H1 (cell line): ENCODE measurements at regions not wholly inside any gene's neighbourhood (a gene's known extent, or its start where the extent isn't known, plus 50 kb on each side); places are given as distances from the start of the nearest gene placed in this dataset.

Experiments
- CTCF ChIA-PET: fragments of 300-600 bp; sonication (Branson Sonifier 250); formaldehyde crosslinking; loops from one replicate; lab custom pipeline; 2021; ENCODE audit not compliant: partially characterized antibody; lab: Charles Lee
- POLR2A ChIA-PET: fragments of 300-600 bp; sonication (Branson Sonifier 250); formaldehyde crosslinking; loops from one replicate; lab custom pipeline; 2021; ENCODE audit warnings: inconsistent platforms; ENCODE audit not compliant: partially characterized antibody; lab: Charles Lee
- DNase-seq, 2 experiments: peaks; one replicate each; pipeline versions ENCODE4 v3.0.0 to v3.0.0-alpha.2; 2010 to 2022; ENCODE audit warnings: low spot score in 2 of 2, low read depth in 1 of 2, mixed read lengths in 1 of 2
- FAIRE-seq: peaks from 2 replicates; lab custom pipeline; 2011; peaks lifted over from hg19 to GRCh38; lab: Jason Lieb, UNC
- H2AFZ ChIP-seq: 2 replicates; pipeline ENCODE4 v1.8.1; 2012; ENCODE audit warnings: low read length, inconsistent platforms
- H2AK5ac ChIP-seq: 2 replicates; pipeline ENCODE4 v1.6.1; 2013; ENCODE audit warnings: low read depth, low read length
- H2BK120ac ChIP-seq: replicated peaks from 2 replicates; pipeline ENCODE3; 2013; ENCODE audit warnings: low read depth, low read length, inconsistent platforms
- H2BK12ac ChIP-seq: 2 replicates; pipeline ENCODE4 v1.6.1; 2013; ENCODE audit warnings: low read depth, low read length
- H2BK15ac ChIP-seq: 2 replicates; pipeline ENCODE4 v1.6.1; 2013; ENCODE audit warnings: low read length
- H2BK20ac ChIP-seq: 2 replicates; pipeline ENCODE4 v1.6.1; 2013; ENCODE audit warnings: low read length
- H2BK5ac ChIP-seq: 2 replicates; pipeline ENCODE4 v1.6.1; 2013; ENCODE audit warnings: low read depth, low read length
- H3K14ac ChIP-seq: 2 replicates; pipeline ENCODE4 v1.6.1; 2013; ENCODE audit warnings: inconsistent platforms; ENCODE audit not compliant: insufficient read length
- H3K18ac ChIP-seq: 2 replicates; pipeline ENCODE4 v1.6.1; 2013; ENCODE audit warnings: low read length; ENCODE audit errors: extremely low read depth
- H3K23ac ChIP-seq: 2 replicates; pipeline ENCODE4 v1.6.1; 2013; ENCODE audit warnings: inconsistent platforms; ENCODE audit not compliant: insufficient read length
- H3K23me2 ChIP-seq: 2 replicates; pipeline ENCODE4 v1.6.1; 2013; ENCODE audit warnings: low read depth, low read length
- H3K27ac ChIP-seq: 2 replicates; pipeline ENCODE4 v1.6.1; 2011; ENCODE audit warnings: low read depth, low read length, inconsistent platforms
- H3K27me3 ChIP-seq, 4 experiments: replicated peaks in 1 of 4; 1 replicate in 1 of 4; 2 replicates in 3 of 4; pipeline versions ENCODE4 v1.6.1 to v1.8.1; 2011 to 2013; ENCODE audit warnings: low read length in 3 of 4, mild to moderate bottlenecking in 3 of 4, inconsistent platforms in 2 of 4, mixed read lengths in 2 of 4, moderate library complexity in 1 of 4; ENCODE audit not compliant: control insufficient read depth in 3 of 4, insufficient read depth in 3 of 4; ENCODE audit errors: extremely low read depth in 1 of 4
- H3K36me3 ChIP-seq, 4 experiments: 2 replicates each; pipeline versions ENCODE4 v1.6.1 to v1.8.1; 2011 to 2013; ENCODE audit warnings: mild to moderate bottlenecking in 4 of 4, low read length in 3 of 4, moderate library complexity in 2 of 4, control low read depth in 1 of 4, inconsistent platforms in 1 of 4; ENCODE audit not compliant: insufficient read depth in 4 of 4, control insufficient read depth in 2 of 4
- H3K4ac ChIP-seq: replicated peaks from 2 replicates; pipeline ENCODE3; 2013; ENCODE audit warnings: low read length, low read depth, mixed read lengths, inconsistent platforms; ENCODE audit not compliant: insufficient read length
- H3K4me1 ChIP-seq, 4 experiments: replicated peaks in 1 of 4; 1 replicate in 1 of 4; 2 replicates in 3 of 4; pipeline versions ENCODE4 v1.6.1 to v1.8.1; 2011 to 2013; ENCODE audit warnings: low read length in 3 of 4, inconsistent platforms in 2 of 4, mixed read lengths in 1 of 4; ENCODE audit not compliant: insufficient read depth in 4 of 4, control insufficient read depth in 3 of 4
- H3K4me2 ChIP-seq, 2 experiments: 2 replicates each; pipeline versions ENCODE4 v1.6.1 to v1.8.1; 2011 to 2013; ENCODE audit warnings: low read depth in 2 of 2, low read length in 2 of 2, control low read depth in 1 of 2, inconsistent platforms in 1 of 2, mild to moderate bottlenecking in 1 of 2; ENCODE audit not compliant: insufficient read depth in 1 of 2
- H3K4me3 ChIP-seq, 4 experiments: fragments of 200-600, 300-600 bp in 1 of 4; sonication (generic), shearing (Covaris generic), sonication (Bioruptor Twin) in 1 of 4; 2 replicates each; pipeline versions ENCODE4 v1.5.1 to v1.8.1; 2011 to 2016; ENCODE audit warnings: low read length in 4 of 4, low read depth in 3 of 4, control low read depth in 2 of 4, inconsistent platforms in 2 of 4, mild to moderate bottlenecking in 2 of 4, mixed read lengths in 1 of 4, moderate library complexity in 1 of 4; ENCODE audit not compliant: insufficient read depth in 2 of 4; ENCODE audit errors: extremely low read depth in 1 of 4
- H3K56ac ChIP-seq: replicated peaks from 2 replicates; pipeline ENCODE3; 2013; ENCODE audit warnings: low read depth, mild to moderate bottlenecking, mixed read lengths, low read length, inconsistent platforms; ENCODE audit not compliant: insufficient read length
- H3K79me1 ChIP-seq: 2 replicates; pipeline ENCODE4 v1.6.1; 2013; ENCODE audit warnings: low read depth, low read length, control low read depth
- H3K79me2 ChIP-seq, 2 experiments: 2 replicates each; pipeline versions ENCODE4 v1.6.1 to v1.8.1; 2012 to 2013; ENCODE audit warnings: low read length in 2 of 2, mild to moderate bottlenecking in 2 of 2, inconsistent platforms in 1 of 2; ENCODE audit not compliant: insufficient read depth in 2 of 2, control insufficient read depth in 1 of 2
- H3K9ac ChIP-seq, 4 experiments: replicated peaks in 1 of 4; 1 replicate in 1 of 4; 2 replicates in 3 of 4; pipeline versions ENCODE4 v1.6.1 to v1.8.1; 2011 to 2013; ENCODE audit warnings: low read depth in 3 of 4, low read length in 3 of 4, control low read depth in 2 of 4, mild to moderate bottlenecking in 2 of 4, moderate library complexity in 2 of 4, inconsistent platforms in 1 of 4; ENCODE audit errors: extremely low read depth in 1 of 4
- H3K9me3 ChIP-seq, 2 experiments: 2 replicates each; pipeline versions ENCODE4 v1.6.1 to v1.8.1; 2012 to 2013; ENCODE audit warnings: mild to moderate bottlenecking in 2 of 2, moderate library complexity in 2 of 2, control low read depth in 1 of 2, inconsistent platforms in 1 of 2, low read depth in 1 of 2, low read length in 1 of 2, mixed read lengths in 1 of 2; ENCODE audit not compliant: insufficient read depth in 2 of 2
- H4K20me1 ChIP-seq, 2 experiments: replicated peaks in 1 of 2; 2 replicates each; pipeline versions ENCODE3 to v1.8.1; 2011 to 2013; ENCODE audit warnings: inconsistent platforms in 2 of 2, low read length in 2 of 2, mild to moderate bottlenecking in 1 of 2; ENCODE audit not compliant: insufficient read depth in 2 of 2, control insufficient read depth in 1 of 2
- H4K5ac ChIP-seq: 2 replicates; pipeline ENCODE4 v1.6.1; 2013; ENCODE audit warnings: low read length, low read depth, mixed read lengths, inconsistent platforms; ENCODE audit not compliant: insufficient read length
- H4K8ac ChIP-seq: 2 replicates; pipeline ENCODE4 v1.8.0; 2013; ENCODE audit warnings: mild to moderate bottlenecking, moderate library complexity, low read length, inconsistent platforms; ENCODE audit not compliant: insufficient read depth; ENCODE audit errors: extremely low read depth
- H4K91ac ChIP-seq: replicated peaks from 2 replicates; pipeline ENCODE3; 2013; ENCODE audit warnings: low read length, mixed read lengths, inconsistent platforms; ENCODE audit not compliant: insufficient read length
- CBX8 ChIP-seq: fragments of 300-800, 300-1000 bp; sonication (generic); IDR thresholded peaks from 2 replicates; pipeline ENCODE4 v1.7.1; 2016; ENCODE audit warnings: low read depth, low read length, borderline replicate concordance
- CEBPB ChIP-seq: IDR thresholded peaks from 2 replicates; pipeline ENCODE4 v1.6.1; 2012; ENCODE audit warnings: low read depth, low read length
- E2F6 ChIP-seq: IDR thresholded peaks from 2 replicates; pipeline ENCODE4 v1.6.1; 2012; ENCODE audit warnings: inconsistent platforms
- FOSL1 ChIP-seq: IDR thresholded peaks from 2 replicates; pipeline ENCODE4 v1.6.1; 2011; ENCODE audit warnings: mild to moderate bottlenecking, low read depth, low read length, moderate library complexity; ENCODE audit not compliant: insufficient read depth
- GABPA ChIP-seq: IDR thresholded peaks from 2 replicates; pipeline ENCODE4 v1.6.1; 2011; ENCODE audit warnings: mild to moderate bottlenecking, low read length, moderate library complexity, borderline replicate concordance; ENCODE audit not compliant: insufficient read depth
- HDAC6 ChIP-seq: IDR thresholded peaks from one replicate; pipeline ENCODE4 v1.7.1; 2012; ENCODE audit warnings: low read depth, mild to moderate bottlenecking, inconsistent platforms, low read length, moderate library complexity
- NANOG ChIP-seq: IDR thresholded peaks from 2 replicates; pipeline ENCODE4 v1.6.1; 2011; ENCODE audit warnings: low read length, low read depth, mild to moderate bottlenecking, inconsistent platforms; ENCODE audit not compliant: insufficient read depth, poor library complexity, severe bottlenecking
- RBBP5 ChIP-seq: IDR thresholded peaks from 2 replicates; pipeline ENCODE4 v1.7.1; 2012; ENCODE audit warnings: low read depth, mild to moderate bottlenecking, inconsistent platforms, low read length, moderate library complexity, borderline replicate concordance
- SIRT6 ChIP-seq: IDR thresholded peaks from one replicate; pipeline ENCODE4 v1.7.1; 2012; ENCODE audit warnings: low read length, inconsistent platforms
- USF2 ChIP-seq: IDR thresholded peaks from 2 replicates; pipeline ENCODE4 v1.6.1; 2011; ENCODE audit warnings: low read length, improper control_type of control experiment
- WGBS, 2 experiments: shearing (Covaris generic) in 1 of 2; methylation state at CpG; one replicate each; pipeline versions ENCODE4 v1.1.6 to v1.1.7; 2013 to 2015; ENCODE audit warnings: low lambda C conversion rate in 2 of 2, mixed read lengths in 2 of 2, inconsistent platforms in 1 of 2, low coverage in 1 of 2, missing lambda C conversion rate in 1 of 2; ENCODE audit not compliant: insufficient replicate concordance in 2 of 2, insufficient coverage in 1 of 2, insufficient read length in 1 of 2; ENCODE audit errors: extremely low coverage in 1 of 2, missing lambda C conversion rate in 1 of 2; 5-methylcytosine and 5-hydroxymethylcytosine counted together

GRCh38 chr13:71171740-71172139 is 695.3 kb downstream of the DACH1 start:
- WGBS, 2 experiments, result 90% methylated on average over 4 of the region's 4 CpGs; no CpG with 5 or more reads in 1 of the 2 experiments
- H3K18ac ChIP-seq, result no peak overlapping the region
- H4K8ac ChIP-seq, result no peak overlapping the region
- H2BK12ac ChIP-seq, result no peak overlapping the region
- no peak overlapping the region for H2BK15ac ChIP-seq
- H3K9ac ChIP-seq, result no peak overlapping the region
- no peak for TF ChIP-seq FOSL1
- TF ChIP-seq E2F6, result no peak
- no peak for TF ChIP-seq RBBP5
- no peak for TF ChIP-seq NANOG
- TF ChIP-seq CEBPB, result no peak
- no peak for TF ChIP-seq USF2
- TF ChIP-seq CBX8, result no peak
- TF ChIP-seq SIRT6, result no peak
- no peak for TF ChIP-seq GABPA
- no peak for TF ChIP-seq HDAC6
- no peak overlapping the region for H2BK120ac ChIP-seq
- H3K36me3 ChIP-seq, result no peaks in the 10 kb centered on the region
- no peak overlapping the region for H3K23ac ChIP-seq
- H4K91ac ChIP-seq, result no peak overlapping the region
- no peaks in the 10 kb centered on the region for H3K9me3 ChIP-seq
- H2BK20ac ChIP-seq, result no peak overlapping the region
- no peak overlapping the region for H3K14ac ChIP-seq
- no peaks in the 10 kb centered on the region for H3K79me2 ChIP-seq
- H3K56ac ChIP-seq, result no peak overlapping the region
- FAIRE-seq (no peak), DNase-seq (no peak)
- no peak overlapping the region for H2BK5ac ChIP-seq
- H3K27ac ChIP-seq, result no peak overlapping the region
- H3K79me1 ChIP-seq, result no peaks in the 10 kb centered on the region
- no peak overlapping the region for H2AFZ ChIP-seq
- no peak overlapping the region for H3K4me2 ChIP-seq
- H4K5ac ChIP-seq, result no peak overlapping the region
- no peaks in the 10 kb centered on the region for H3K4me1 ChIP-seq
- no peaks in the 10 kb centered on the region; the same call in 1 of the 2 replicates for H3K23me2 ChIP-seq
- no peak overlapping the region for H2AK5ac ChIP-seq
- no peak overlapping the region for H3K4me3 ChIP-seq
- H3K4ac ChIP-seq, result no peak overlapping the region
- ChIA-PET POLR2A (no interaction called here), CTCF (interaction anchor here (1.7 kb wide), 1 partner anchor 13 kb away, joined by 4 read pairs; no protein-coding TSS in a partner anchor)
- H3K27me3 ChIP-seq, result no peaks in the 10 kb centered on the region
- H4K20me1 ChIP-seq, result no peaks in the 10 kb centered on the region
